Embryonic facial prominence (tissue), 1 donor: ENCODE measurements at regions not wholly inside any gene's neighbourhood (a gene's known extent, or its start where the extent isn't known, plus 50 kb on each side); places are given as distances from the start of the nearest gene placed in this dataset.

Experiments used
- DNase-seq: peaks from one replicate; pipeline ENCODE4 v3.0.0-alpha.2; 2016; ENCODE audit errors: extremely low spot score

DNA sequence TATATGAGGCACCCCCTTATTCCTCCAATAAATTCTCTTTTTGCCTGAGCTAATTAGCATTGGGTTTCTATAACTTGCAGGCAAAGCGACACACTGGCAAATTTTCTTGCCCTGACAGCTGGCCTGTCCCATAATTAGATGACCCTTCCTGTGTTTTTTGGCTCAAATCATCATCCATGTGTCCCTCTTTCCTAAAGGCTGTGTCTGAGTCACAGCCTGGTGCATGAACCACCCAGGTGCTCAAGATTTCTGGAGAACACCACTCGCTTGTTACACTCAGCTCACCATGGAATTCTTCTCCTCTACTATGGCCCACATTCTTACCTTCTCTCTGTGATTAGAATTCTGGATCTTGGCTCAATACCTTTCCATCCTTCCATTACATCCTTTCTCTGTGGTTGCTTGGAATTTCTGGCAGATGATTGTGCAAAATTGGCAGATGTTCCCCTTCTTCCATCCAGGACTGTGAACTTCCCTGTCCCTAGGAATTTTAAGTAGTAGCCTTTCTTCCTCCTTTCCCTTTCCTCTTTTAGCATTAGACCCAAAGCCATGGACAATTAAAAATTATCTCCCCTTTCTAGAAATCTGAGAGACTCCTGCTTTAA lies 116.0 kb upstream of the ANKRD1 start:
- no peak for DNase-seq

DNA sequence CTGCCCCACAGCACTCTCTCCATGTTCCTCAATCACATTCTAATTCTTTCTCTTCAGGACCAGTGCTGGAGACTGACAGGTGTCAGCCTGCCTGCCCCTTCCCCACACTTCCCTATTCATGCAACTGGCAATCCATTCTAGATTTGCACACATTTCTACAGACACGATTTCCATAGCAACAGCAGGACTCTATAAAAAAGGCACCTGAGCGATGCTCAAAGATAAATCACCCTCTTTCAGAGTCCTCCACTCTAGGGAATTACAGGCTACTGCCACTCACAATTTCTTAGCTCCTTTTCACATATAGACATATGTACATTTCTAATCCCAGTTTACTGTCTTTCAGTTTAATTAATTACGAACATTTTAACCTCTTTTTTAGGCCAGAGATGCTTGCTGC lies 118.1 kb upstream of the ANKRD1 start:
- no peak for DNase-seq

DNA sequence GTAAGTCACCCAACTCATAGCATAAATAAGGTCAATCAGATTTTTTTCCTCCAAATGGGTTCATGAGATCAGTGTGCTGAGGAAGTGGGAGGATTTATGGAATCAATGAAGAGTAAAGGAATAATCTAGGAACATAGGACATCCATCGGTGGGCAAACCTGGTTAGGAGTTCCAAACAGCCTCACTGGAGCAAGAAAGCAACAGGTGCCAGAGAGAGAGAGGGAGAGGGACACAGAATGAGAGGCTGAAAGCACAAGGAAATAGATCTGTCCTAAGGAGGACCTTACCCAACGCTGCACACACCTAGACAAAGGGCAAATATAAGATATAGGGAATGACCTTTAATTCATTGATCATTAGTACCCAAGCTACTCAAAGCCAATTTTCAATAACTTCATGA lies 119.5 kb upstream of the ANKRD1 start:
- no peak for DNase-seq

DNA sequence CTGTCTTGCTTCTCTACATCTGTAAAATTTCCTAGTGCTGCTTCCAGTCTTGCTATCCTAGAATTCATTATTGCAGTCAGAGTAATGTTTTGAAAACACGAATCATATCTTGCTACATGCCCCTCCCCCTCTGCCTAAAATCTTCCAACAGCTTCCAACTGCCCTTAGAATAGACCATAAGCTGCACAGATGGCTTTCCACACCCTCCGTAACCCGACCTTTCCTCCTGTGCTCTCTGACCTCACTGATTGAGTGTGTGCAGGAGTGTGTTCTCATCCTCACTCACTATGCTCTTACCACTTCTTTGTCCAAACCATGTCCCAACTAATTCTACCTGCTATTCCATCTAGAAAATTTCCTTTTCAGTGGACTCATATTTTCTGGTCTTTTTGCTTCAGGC lies 121.2 kb upstream of the ANKRD1 start:
- DNase-seq, result no peak

DNA sequence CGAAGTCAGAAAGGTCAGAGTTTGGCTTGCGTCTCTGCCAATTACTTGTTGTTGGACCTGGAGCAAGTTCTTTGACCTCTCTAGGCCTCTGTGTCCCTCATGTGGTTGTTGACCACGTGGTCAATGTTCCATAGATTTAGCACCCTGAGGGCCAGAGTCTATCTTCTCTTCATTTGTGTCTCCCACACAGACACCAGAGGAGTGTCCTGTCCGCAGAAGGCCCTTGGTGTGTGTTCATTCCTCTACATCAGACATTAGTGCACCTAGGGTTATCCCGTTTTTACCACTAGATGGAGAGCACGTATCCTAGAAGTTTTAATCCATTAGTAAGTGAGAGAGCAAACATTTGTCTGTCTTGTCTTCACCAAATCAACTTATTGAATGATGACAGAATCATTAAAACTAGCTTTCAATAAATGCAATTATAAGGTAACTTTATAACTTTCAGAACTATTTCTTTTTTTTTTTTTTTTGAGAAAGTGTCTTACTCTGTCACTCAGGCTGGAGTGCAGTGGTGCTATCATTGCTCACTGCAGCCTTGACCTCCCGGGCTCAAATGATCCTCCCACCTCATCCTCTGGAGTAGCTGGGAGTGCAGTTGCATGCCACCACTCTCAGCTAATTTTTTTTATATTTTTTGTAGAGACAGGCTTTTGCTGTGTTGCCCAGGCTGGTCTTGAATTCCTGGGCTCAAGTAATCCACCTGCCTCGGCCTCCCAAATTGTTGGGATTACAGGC lies 122.5 kb upstream of the ANKRD1 start:
- no peak for DNase-seq

DNA sequence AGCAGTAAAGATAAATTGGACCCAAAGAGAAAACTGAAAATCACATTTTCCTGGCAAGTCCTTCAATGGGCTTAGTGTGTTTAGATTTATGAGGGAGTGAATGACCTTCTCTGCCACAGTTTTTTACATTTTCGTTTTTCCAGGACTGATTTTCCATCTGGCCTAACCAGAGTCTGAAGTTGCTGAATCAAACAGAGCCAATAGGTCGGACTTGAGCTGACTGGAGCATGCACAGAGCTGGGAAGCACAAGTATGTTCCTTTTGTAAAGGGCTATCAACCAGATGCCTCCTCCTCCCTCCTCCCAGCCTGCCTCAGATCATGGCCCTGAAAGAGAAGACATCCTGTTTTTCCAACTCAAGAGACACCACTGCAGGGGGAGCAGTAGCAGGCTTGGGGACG lies 126.0 kb upstream of the ANKRD1 start:
- DNase-seq, result no peak

DNA sequence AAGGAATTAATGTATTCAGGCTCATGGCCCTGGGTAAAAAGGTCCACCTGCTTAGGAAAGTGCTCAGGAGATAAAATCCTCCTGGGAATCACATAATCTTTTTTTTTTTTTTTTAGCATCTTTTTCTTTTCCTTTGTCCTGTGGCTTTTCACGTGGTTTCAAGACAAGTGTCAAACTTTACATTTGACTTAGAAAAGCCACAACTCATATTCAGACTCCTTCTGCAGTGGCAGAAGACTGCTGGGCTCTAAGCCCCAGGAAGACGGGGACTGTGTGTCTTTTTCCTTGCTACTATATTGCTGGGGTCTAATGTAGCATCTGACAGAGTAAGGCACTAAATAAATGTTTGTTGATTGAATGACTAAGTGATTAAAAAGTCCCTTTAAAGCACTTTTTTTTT lies 127.5 kb upstream of the ANKRD1 start:
- no peak for DNase-seq

DNA sequence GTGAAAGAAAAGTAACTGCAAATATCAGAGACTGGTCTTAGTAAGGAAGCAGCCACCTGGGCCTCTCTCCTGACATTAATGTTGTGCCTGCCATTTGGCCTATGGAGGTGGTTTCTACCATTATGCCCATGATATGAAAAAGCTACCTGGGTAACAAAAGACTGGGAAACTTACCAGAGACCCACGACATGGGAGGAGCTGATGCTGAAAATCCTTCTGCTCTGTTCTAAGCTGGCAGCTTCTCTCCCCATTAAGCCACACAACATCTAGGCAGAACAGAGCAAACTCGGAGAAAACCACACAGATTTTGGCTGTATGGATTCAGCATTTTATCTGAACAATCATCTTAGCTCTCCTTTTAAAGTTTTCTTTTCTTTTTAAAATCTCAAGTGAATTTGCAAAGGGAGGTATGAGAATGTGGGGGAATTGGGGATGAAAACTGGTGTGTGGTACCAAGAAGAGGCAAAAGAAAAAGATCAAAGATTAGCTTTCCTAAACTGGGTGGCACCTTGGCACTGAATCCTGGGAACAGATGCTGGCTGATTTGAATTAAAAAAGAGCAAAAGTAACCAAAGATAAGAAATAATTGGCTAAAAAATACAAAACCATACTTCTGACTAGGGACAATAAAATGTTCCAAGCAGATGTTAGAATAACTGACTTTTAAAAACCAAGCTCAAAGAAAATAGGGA lies 128.6 kb upstream of the ANKRD1 start:
- no peak for DNase-seq

DNA sequence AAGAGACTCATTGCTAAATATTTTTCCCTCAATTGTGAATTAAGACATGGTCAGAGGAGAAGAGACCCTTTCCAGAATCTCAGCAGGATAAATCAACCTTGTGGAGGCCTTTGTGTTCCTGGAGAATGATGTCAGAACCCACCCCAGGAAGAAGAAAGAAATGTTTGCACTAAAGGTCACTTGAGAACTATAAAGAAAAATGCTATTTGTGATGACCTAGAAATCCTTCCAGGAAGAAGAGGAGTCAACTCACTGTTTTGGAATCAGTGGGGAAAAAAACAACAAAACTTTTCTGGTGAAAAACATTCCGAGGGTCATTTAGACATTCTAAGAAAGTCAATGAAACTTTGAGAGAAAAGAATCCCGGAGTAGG lies 129.1 kb upstream of the ANKRD1 start:
- no peak for DNase-seq

DNA sequence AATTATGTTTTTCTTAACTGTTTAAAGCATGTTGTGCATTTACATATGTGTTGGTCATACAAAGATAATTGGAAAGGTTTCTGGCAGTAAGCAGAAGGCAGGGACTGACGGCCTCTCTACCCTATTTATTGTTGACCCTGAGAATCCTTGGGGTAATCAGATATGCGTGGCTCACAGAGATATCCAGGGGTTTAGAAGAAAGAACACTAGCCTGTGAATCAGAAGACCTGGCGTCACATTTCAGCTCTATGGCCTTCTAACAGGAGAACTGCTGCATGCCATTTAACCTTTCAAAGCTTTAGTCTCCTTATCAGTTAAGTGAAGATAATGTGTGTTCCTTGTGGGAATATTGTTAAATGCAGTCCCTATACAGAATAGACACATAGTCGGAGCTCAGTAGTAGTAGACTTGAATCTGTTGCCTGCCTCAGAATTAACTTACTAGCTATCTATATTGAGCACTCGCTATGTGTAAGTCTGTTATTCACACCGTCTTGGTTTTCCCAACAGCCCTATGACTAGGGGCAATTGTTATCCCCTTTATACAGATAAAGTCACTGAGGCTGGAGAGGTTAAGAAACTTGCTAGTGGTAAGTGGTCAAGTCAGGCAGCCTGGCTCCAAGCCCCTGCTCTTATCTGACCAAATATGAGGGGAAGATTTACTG lies 129.6 kb upstream of the ANKRD1 start:
- DNase-seq, result no peak

DNA sequence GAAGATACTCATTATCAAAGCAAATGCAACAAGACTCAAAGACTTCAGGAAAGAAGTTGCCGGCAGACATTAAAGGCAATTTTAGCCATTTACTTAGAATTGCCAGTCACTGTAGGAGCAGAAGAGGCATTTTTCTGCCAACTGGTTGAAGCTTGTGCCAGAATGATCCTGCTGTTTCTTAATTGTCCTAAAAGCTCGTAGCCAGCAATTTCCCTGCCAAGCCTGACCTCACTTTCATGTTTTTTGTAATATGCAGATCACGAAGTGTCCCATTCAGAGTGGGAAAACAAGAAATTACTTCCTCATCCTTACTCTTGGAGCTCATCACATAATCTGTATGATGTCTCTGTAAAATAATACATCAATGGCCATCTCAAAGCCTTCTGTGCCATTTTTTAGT lies 130.9 kb upstream of the ANKRD1 start:
- DNase-seq, result no peak

DNA sequence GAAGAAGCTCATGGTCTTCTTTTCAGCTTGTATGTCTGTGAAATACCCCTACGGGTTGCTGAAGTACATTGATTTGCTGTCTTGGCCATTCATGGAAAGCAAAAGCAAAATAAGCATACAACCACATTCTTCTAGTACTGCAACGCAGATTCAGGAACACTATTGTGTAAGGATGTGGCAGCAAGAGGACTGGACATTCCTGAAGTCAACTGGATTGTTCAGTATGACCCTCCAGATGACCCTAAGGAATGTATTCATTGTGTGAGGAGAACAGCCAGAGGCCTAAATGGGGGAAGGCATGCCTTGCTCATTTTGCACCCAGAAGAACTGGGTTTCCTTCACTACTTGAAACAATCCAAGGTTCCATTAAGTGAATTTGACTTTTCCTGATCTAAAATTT lies 133.4 kb upstream of the ANKRD1 start:
- DNase-seq, result no peak

DNA sequence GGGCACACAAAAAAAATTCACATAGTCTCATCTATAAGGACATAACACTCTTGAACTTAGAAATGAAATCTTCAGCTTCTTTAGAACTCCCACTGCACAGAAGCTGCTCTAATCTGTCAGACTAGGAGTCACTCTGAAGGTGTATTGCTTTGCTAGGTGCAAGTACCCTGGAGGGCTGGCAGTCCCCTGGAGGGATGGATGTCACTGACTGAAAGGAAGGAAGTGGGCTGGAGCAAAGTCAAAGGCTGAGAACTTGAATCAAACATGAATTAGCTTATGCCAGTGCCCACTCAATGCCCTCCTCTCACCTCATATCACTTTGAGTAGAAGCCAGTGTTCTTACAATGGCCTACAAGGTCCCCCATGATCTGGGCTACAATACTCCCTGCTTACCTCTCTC lies 140.3 kb upstream of the ANKRD1 start:
- no peak for DNase-seq

DNA sequence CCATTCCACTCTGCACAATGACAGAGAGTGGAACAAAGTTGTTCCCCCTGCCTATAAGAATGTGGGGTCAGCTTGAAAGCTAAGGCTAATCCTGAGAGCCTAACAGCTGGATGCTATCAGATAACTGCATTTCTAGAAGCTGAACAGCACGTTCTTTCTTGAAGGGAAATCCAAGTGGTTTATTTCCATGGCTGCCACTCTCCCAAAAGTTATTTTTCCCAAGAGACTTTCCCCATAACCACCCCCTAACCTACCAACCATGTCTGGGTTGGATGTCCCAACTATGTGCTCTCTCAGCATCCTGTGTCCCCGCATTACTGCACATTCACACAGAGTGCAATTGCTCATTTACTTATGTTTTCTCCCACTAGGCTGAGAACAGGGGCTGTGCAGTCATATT lies 140.7 kb upstream of the ANKRD1 start:
- no peak for DNase-seq

DNA sequence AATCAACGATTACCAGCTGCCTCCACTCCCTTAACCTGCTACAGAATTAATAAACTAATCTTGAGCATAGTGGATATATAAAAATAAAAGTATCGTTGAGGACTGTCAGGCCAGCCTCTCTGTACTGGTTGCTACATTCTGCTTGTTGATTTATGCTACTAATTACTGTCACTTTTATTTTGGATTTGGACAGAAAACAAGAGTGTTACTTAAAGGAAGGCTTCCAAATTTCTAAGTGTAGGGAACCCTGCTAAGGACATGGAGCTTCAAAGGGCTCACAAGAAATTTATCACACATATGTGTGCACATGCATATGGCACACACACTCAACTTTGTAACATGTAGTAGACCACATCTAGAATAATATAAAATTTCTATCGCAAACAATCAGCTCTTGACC lies 141.2 kb upstream of the ANKRD1 start:
- no peak for DNase-seq

DNA sequence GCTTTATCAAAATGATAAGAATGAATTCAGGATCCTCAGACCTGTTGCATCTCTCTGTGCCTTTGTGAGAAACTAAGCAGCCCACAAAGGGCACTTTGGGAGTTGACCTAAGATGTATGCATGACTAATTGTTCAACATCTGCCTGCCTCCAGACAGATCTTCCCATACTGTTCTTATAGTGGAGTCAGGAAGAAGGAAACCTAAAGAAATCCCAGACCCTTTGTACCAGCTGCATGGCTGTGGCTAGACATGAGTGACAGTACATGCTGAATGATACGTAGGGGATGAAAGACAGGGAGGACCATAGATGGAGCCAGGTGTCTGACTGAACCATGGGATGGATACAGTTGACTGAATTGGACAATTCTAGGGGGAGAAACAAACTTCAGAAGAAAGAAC lies 148.7 kb upstream of the PCGF5 start:
- DNase-seq, result no peak

DNA sequence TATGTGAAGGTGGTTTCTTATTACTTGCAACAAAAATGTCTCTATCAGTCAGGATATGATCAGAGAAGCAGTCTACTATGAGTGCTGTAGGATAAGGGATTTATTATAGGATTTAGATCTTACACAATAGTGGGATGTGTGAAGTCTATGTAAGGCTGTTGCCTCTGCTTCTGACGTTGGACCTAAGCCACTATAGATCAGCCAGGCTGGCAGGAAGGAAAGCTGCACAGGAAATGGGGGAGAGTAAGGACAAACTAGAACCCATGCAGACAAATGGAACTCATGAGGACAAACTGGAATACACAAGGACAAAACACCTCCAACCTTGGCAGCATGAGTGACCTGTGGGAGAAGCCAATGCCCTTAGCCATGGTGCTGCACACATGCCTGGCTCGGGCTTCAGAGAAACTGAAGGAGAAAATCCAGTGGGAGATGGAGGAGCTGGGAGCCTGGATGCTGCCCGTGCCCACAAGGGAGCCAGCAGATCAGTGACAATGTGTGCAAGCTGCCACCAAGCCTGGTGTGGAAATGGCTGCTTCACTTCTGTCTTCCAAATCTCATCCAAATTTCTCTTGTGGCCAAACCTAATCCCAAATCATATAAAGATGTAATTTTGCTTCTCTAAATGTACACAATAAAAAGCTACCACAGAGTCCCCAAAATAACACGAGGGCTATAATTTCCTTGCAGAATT lies 147.0 kb upstream of the PCGF5 start:
- no peak for DNase-seq

DNA sequence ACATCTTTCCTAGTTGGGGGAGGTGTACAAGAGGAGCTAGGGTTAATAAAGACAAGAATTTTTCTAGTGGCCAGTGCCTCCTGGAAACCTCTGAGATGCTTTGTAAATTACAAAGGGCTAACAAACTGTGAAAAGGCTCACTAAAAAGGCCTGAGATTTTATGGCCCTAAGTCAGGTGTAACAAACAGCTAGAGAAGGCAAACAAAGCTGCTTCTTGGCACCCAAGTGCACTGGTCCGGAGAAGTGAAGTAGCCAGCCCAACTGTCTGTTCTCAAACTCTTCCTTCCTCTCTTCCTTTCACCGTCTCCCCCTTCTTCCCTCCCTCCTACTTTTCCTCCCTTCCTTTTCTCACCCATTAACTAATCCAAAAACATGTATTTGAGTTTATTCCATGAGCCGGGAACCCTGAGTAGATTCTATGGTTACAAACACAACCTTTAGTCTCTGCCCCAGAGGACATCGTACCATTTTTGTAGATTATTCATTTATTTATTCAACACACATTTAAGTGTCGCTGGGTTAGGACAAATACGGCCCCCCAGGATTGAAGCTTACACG lies 143.4 kb upstream of the PCGF5 start:
- DNase-seq, result no peak

DNA sequence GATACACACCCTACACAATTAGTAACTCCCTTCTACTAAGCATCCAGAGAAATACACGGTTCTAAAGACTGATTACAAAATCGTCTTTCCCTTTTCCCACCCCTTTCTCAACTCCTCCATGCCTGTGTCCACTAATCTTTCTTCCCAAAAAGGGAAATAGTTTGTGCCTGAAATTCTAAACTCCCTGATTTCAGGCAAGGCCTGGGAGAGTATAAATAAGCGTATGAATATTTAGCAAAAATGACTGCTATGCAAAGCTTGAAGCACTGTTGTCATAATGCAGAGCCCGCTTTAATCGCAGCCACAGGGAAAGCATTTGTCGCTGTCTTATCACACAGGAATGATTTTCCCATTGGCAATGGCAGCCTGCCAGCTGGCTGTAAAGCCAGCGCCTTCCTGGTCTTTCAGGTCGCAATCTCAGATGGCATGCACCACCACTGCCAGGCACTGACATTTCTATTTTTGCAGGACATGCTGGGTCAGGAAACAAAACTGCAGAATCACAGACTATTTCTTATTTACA lies 142.9 kb upstream of the PCGF5 start:
- peak; percentile 6 for DNase-seq

DNA sequence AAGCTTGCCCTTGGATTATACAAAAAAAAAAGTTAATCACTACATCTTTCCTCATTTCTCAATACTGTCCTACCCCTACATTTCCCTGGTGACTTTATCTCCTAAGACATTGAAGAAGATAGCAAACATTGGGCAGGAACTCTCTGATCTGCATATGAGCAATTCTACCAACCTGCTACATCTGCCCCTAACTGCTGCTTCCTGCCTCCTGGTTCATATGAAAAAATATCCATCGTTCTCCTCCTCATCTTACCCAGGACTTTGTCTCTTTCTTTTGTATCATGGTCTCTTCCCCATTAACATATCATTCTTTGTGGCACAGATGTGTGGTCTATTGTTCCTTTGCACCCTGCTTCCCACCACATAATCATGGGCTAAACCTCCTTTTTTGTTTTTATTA lies 139.7 kb upstream of the PCGF5 start:
- DNase-seq, result no peak

DNA sequence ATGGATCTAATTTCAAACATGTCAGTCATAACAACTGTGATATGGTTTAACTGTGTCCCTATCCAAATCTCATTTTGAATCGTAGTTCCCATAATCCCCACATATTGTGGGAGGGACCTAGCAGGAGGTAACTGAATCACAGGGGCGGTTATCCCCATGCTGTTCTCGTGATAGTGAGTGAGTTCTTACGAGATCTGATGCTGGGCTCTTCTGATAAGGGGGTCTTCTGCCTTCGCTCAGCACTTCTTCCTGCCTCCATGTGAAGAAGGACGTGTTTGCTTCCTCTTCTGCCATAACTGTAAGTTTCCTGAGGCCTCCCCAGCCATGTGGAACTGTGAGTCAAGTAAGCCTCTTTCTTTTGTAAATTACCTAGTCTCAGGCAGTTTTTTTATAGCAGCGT lies 138.0 kb upstream of the PCGF5 start:
- DNase-seq, result no peak
